Subcutaneous abdominal adipose tissue (tissue), 5 donors: ENCODE measurements at regions not wholly inside any gene's neighbourhood (a gene's known extent, or its start where the extent isn't known, plus 50 kb on each side); places are given as distances from the start of the nearest gene placed in this dataset.
"Not testable (repeated sequence)": the region's sequence is repeated elsewhere in the genome, so short reads cannot be mapped to it uniquely, and the experiment has no call there.

ENCODE experiments used
- H3K27ac ChIP-seq: one replicate; pipeline ENCODE4 v1.7.0; 2013; ENCODE audit warnings: low read depth, mild to moderate bottlenecking, inconsistent platforms, low read length, moderate library complexity
- H3K27me3 ChIP-seq, 5 donors: one replicate each; pipeline ENCODE4 v1.7.0; 2013; ENCODE audit warnings: low read length in 5 of 5, inconsistent platforms in 1 of 5; ENCODE audit not compliant: control insufficient read depth in 5 of 5, insufficient read depth in 4 of 5
- H3K36me3 ChIP-seq, 5 donors: one replicate each; pipeline ENCODE4 v1.7.0; 2013; ENCODE audit warnings: low read length in 5 of 5; ENCODE audit not compliant: control insufficient read depth in 5 of 5, insufficient read depth in 5 of 5
- H3K4me1 ChIP-seq, 5 donors: one replicate each; pipeline ENCODE4 v1.7.0; 2013; ENCODE audit warnings: low read length in 5 of 5, mild to moderate bottlenecking in 3 of 5, moderate library complexity in 1 of 5; ENCODE audit not compliant: control insufficient read depth in 5 of 5, insufficient read depth in 5 of 5
- H3K4me3 ChIP-seq, 5 donors: one replicate each; pipeline ENCODE4 v1.7.0; 2013; ENCODE audit warnings: low read length in 5 of 5, low read depth in 1 of 5
- H3K9ac ChIP-seq, 5 donors: one replicate each; pipeline ENCODE4 v1.7.0; 2013; ENCODE audit warnings: low read length in 5 of 5, mild to moderate bottlenecking in 4 of 5, moderate library complexity in 3 of 5
- H3K9me3 ChIP-seq, 5 donors: one replicate each; pipeline ENCODE4 v1.7.0; 2013; ENCODE audit warnings: low read length in 5 of 5; ENCODE audit not compliant: control insufficient read depth in 5 of 5
- donor health status: healthy.
- donor health status: healthy.
- donor health status: healthy.
- donor health status: healthy.
- donor health status: healthy.

DNA sequence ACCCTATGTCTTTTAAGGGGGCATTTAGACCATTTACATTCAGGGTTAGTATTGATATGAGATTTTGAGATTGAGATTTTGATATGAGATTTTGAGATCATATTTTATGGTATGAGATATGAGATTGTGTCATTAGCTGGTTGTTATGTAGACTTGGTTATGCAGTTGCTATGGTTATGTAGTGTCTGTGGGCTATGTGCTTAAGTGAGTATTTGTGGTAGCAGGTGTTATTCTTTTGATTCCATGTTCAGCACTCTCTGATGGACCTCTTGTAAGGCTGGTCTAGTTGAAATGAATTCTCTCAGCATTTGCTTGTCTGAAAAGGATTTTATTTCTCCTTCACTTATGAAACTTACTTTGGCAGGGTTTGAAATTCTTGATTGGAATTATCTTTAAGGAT, 225.4 kb downstream of the SATB1 start:
- no peak overlapping the region for H3K27ac ChIP-seq
- peaks cover 0 to 11% (median 2%) of the 10 kb centered on the region in 5 donors for H3K9me3 ChIP-seq
- no peak overlapping the region for H3K4me3 ChIP-seq
- H3K9ac ChIP-seq: no peak overlapping the region
- H3K36me3 ChIP-seq: no peaks in the 10 kb centered on the region
- no peaks in the 10 kb centered on the region for H3K27me3 ChIP-seq
- no peaks in the 10 kb centered on the region for H3K4me1 ChIP-seq

DNA sequence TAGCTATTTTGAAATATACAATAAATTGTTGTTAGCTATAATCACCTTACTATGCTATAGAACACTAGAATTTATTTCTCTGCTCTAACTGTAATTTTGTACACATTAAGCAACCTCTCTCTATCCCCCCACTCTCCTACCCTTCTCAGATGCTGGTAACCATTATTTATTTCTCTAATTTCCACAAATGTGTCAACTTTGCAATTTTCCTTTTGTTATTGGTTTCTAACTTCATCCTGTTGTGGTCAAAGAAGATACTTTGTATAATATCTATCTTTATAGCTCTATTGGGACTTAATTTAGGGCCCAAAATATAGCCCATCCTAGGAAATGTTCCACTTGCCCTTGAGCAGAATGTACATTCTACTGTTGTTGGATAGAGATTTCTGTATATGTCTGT, 229.3 kb downstream of the SATB1 start:
- Histone ChIP-seq H3K9ac (no peak overlapping the region), H3K27me3 (no peaks in the 10 kb centered on the region), H3K4me1 (no peaks in the 10 kb centered on the region), H3K27ac (no peak overlapping the region), H3K4me3 (no peak overlapping the region), H3K9me3 (peaks cover 0 to 11% (median 2%) of the 10 kb centered on the region in 5 donors), H3K36me3 (no peaks in the 10 kb centered on the region)

DNA sequence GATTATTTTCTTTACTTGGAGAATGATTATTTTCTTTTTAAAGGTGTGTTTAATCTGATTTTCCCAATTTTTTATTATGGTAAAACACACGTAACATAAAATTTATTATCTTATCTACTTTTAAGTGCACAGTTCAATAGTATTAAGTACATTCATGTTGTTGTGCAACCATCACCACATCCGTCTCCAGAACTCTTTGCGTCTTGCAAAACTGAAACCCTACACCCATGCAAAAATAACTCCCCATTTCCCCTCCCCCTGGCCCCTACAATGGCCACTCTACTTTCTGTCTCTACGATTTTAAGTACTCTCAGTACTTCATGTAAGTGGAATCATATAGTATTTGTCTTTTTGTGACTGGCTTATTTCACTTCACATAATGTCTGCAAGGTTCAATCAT, 230.7 kb downstream of the SATB1 start:
- Histone ChIP-seq H3K9me3 (peaks cover 0 to 11% (median 2%) of the 10 kb centered on the region in 5 donors), H3K36me3 (no peaks in the 10 kb centered on the region), H3K27me3 (no peaks in the 10 kb centered on the region), H3K4me1 (no peaks in the 10 kb centered on the region), H3K4me3 (no peak overlapping the region), H3K9ac (no peak overlapping the region), H3K27ac (no peak overlapping the region)

DNA sequence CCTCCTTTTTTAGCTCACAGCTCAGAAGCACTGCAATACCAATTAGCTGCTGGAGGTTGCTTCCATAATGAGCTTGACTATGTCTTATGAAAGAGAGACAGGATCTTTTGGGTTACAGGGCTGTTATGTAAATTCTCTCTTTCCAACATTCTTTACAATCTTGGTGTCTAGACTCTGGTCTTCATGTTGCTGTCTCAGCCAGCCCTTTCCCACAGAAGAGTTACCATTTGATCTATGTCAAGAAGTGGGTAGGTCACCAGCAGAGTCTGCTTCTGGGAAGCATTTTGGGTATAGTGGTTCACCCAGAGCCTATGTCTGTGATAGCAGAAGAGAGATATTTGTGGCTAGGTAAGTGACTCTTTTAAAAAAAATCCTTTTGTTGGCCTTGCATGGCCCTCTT, 234.5 kb downstream of the SATB1 start:
- H3K36me3 ChIP-seq: no peaks in the 10 kb centered on the region
- no peaks in the 10 kb centered on the region for H3K4me1 ChIP-seq
- no peaks in the 10 kb centered on the region for H3K9me3 ChIP-seq
- H3K27me3 ChIP-seq: no peaks in the 10 kb centered on the region
- no peak overlapping the region for H3K4me3 ChIP-seq
- no peak overlapping the region for H3K9ac ChIP-seq
- no peak overlapping the region for H3K27ac ChIP-seq

DNA sequence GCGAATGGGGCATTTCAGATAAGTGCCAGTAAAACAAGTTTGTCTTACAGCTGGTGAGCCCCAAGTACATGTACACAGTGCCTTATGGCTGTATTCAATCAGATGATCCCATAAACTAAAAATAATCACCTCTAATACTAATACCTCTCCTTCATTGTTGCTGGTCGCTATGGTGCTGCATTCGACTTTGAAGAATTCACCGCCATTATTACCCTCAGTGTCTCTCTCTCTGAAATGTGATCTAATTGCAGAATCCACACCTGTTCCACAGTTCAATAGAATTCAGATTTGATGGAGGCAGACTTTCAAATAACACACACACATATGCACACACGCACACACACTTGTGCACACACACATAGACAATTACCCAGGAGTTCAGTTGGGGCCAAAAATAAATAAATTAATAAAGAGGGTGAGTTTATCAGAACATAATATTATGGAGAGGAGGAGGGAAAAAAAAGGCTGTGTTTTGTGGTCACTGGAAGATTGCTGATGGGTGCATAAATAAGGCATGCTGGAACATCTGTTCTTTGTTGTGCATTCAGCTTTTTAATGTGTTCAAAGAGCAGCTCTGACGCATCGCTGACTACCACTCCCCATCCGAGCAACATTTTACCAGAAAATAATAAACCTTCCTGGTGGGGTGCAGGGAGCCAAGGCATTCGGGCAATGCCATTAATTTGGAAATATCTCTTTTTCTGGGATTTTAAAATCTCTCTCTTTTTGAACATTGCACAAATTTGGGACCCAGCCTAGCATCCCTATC, 235.7 kb downstream of the SATB1 start:
- Histone ChIP-seq H3K9me3 (no peaks in the 10 kb centered on the region), H3K36me3 (no peaks in the 10 kb centered on the region), H3K4me3 (no peak overlapping the region), H3K4me1 (no peaks in the 10 kb centered on the region), H3K27me3 (no peaks in the 10 kb centered on the region), H3K9ac (no peak overlapping the region), H3K27ac (no peak overlapping the region)

DNA sequence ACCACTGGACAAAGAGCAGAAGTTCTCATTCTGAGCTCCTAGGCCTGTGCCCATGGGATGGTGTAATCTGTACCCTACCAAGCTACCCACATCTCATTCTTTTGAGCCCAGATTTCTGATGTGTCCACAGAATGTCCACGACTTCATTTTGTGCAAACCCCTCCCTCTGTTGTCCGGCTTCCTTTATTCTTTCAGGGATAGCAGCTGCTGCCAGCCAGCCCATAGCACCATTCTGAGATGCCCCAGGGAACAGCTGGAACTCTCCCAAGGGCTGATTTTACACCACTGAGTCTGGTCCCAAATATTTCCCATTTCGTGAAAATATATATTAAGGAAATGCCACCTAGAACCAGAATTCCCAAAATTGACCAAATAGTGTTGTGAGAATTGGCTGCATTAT, 236.6 kb downstream of the SATB1 start:
- no peaks in the 10 kb centered on the region for H3K9me3 ChIP-seq
- no peak overlapping the region for H3K27ac ChIP-seq
- no peaks in the 10 kb centered on the region for H3K27me3 ChIP-seq
- H3K36me3 ChIP-seq: no peaks in the 10 kb centered on the region
- H3K4me1 ChIP-seq: no peaks in the 10 kb centered on the region
- no peak overlapping the region for H3K9ac ChIP-seq
- no peak overlapping the region for H3K4me3 ChIP-seq

DNA sequence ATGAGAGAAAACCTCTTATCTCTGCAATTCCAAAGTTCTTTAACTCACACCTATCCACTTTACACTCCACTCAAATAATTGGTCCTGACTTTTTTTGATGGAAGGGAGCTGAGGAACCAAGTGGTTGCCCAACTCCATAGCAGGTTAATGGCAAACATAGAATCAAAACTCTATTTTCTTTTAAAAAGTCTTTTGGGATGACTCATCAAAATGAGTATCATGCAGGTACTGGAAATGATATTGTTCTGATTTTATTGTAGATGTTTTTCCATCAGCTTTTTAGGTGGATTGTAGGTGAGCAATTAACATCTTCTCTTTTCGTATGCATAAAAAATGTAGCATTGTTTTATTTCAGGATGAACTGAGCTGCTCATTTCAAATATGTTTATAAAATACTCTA, 239.5 kb downstream of the SATB1 start:
- Histone ChIP-seq H3K4me3 (no peak overlapping the region), H3K9me3 (no peaks in the 10 kb centered on the region), H3K9ac (no peak overlapping the region), H3K27ac (no peak overlapping the region), H3K4me1 (no peaks in the 10 kb centered on the region), H3K36me3 (no peaks in the 10 kb centered on the region), H3K27me3 (no peaks in the 10 kb centered on the region)

DNA sequence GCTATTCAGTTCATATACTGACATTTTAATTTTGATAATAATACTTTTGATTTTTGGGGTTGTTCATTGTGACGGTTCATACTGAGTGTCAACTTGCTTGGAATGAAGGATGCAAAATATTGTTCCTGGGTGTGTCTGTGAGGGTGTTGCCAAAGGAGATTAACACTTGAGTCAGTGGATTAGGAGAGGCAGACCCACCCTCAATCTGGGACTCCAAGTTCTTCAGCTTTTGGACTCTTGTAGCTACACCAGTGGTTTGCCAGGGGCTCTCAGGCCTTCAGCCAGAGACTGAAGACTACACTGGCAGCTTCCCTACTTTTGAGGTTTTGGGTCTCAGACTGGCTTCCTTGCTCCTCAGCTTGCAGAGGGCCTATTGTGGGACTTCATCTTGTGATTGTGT, 242.2 kb downstream of the SATB1 start:
- not testable (repeated sequence) for H3K4me1 ChIP-seq, H3K27me3 ChIP-seq, H3K36me3 ChIP-seq, H3K4me3 ChIP-seq, H3K9me3 ChIP-seq, H3K9ac ChIP-seq, H3K27ac ChIP-seq

DNA sequence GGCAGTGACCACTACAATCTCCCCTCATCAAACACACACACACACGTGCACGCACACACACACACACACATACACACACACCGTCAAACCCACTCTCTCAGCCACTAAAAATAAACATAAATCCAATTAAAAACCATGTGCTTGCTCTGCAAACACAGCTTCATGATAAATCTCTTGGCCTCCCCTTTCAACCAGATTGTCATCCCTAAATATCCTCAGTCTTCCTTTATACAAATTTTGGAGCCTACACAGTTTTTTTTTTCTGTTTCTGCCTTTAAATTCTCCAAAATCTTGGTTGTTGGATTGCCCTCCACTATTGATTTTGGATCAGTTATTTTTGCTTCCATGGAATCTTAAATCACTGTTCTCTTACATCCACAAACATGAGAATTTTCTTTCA, 245.6 kb downstream of the SATB1 start:
- Histone ChIP-seq H3K36me3 (no peaks in the 10 kb centered on the region), H3K27ac (no peak overlapping the region), H3K4me1 (no peaks in the 10 kb centered on the region), H3K4me3 (no peak overlapping the region), H3K27me3 (no peaks in the 10 kb centered on the region), H3K9ac (no peak overlapping the region), H3K9me3 (no peaks in the 10 kb centered on the region)

DNA sequence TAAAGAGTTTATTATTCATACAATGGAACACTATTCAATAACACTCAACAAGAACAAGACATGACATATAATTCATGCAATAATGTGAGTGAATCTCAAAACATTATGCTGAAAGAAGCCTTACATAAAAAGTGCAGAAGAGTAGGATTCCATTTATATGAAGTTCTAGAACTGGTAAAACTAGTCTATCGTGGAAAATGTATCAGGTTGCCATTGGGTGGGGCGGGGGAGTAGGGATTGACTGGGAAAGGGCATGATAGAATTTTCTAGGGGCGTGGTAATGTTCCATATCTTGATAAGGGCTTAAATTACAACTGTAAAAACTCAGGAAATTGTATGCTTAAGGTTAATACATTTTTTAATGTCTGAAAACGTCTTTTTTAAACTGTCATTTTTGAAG, 247.9 kb downstream of the SATB1 start:
- H3K4me3 ChIP-seq: no peak overlapping the region
- no peak overlapping the region for H3K27ac ChIP-seq
- H3K27me3 ChIP-seq: no peaks in the 10 kb centered on the region
- H3K4me1 ChIP-seq: no peaks in the 10 kb centered on the region
- H3K9ac ChIP-seq: no peak overlapping the region
- H3K9me3 ChIP-seq: no peaks in the 10 kb centered on the region
- H3K36me3 ChIP-seq: no peaks in the 10 kb centered on the region

DNA sequence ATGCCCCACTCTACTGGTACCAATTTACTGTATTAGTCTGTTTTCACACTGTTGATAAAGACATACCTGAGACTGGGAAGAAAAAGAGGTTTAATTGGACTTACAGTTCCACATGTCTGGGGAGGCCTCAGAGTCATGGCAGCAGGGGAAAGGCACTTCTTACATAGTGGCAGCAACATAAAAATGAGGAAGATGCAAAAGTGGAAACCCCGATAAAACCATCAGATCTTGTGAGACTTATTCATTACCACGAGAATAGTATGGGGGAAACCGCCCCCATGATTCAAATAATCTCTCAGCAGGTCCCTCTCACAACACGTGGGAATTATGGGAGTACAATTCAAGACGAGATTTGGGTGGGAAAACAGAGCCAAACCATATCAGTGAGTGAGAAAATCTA, 251.2 kb downstream of the SATB1 start:
- not testable (repeated sequence) for H3K9ac ChIP-seq, H3K9me3 ChIP-seq, H3K27ac ChIP-seq, H3K4me1 ChIP-seq, H3K27me3 ChIP-seq, H3K4me3 ChIP-seq, H3K36me3 ChIP-seq
